Sigmoid colon (tissue), 4 donors: ENCODE measurements at regions not wholly inside any gene's neighbourhood (a gene's known extent, or its start where the extent isn't known, plus 50 kb on each side); places are given as distances from the start of the nearest gene placed in this dataset.

Source experiments
- CTCF ChIP-seq, 4 experiments: fragments of 450-650 bp in 3 of 4; fragments of 200-600 bp in 1 of 4; IDR thresholded peaks; one replicate each; pipeline ENCODE4 v1.5.1; 2016 to 2019; ENCODE audit warnings: antibody characterized with exemption in 4 of 4, mild to moderate bottlenecking in 3 of 4, moderate library complexity in 2 of 4
- EP300 ChIP-seq, 4 donors: sonication (generic); formaldehyde crosslinking; IDR thresholded peaks; one replicate each; pipeline ENCODE4 v1.6.1; 2017; ENCODE audit warnings: antibody characterized with exemption in 4 of 4
- POLR2A ChIP-seq, 2 donors: fragments of 450-650 bp; IDR thresholded peaks; one replicate each; pipeline ENCODE4 v1.6.1; 2016; ENCODE audit warnings: antibody characterized with exemption in 2 of 2, mild to moderate bottlenecking in 2 of 2, moderate library complexity in 2 of 2
- POLR2AphosphoS5 ChIP-seq, 4 donors: sonication (generic); formaldehyde crosslinking; IDR thresholded peaks; one replicate each; pipeline ENCODE4 v1.6.1; 2017; ENCODE audit warnings: antibody characterized with exemption in 4 of 4

- TF ChIP-seq CTCF (IDR thresholded peaks at IDR 0.05): no peak
- no peak for TF ChIP-seq POLR2A (IDR thresholded peaks at IDR 0.05)
- TF ChIP-seq EP300 (IDR thresholded peaks at IDR 0.05): no peak
- no peak for TF ChIP-seq POLR2AphosphoS5 (IDR thresholded peaks at IDR 0.05)
Observed at GRCh38 chr19:30629086-30629485, 256.9 kb downstream of the ZNF536 start.
